NB4 (cell line): ENCODE measurements at regions not wholly inside any gene's neighbourhood (a gene's known extent, or its start where the extent isn't known, plus 50 kb on each side); places are given as distances from the start of the nearest gene placed in this dataset.

Experiments used
- CTCF ChIP-seq: IDR thresholded peaks from one replicate; pipeline ENCODE4 v1.5.1; 2012; ENCODE audit warnings: low read depth, low read length
- MAX ChIP-seq: IDR thresholded peaks from 2 replicates; pipeline ENCODE4 v1.6.1; 2011; ENCODE audit warnings: low read depth, low read length
- POLR2A ChIP-seq: IDR thresholded peaks from 2 replicates; pipeline ENCODE4 v1.6.1; 2011; ENCODE audit warnings: mild to moderate bottlenecking; ENCODE audit not compliant: insufficient read length; ENCODE audit errors: extremely low read depth

GRCh38 chr3:192080336-192080735 is 619.4 kb downstream of the PYDC2 start:
- TF ChIP-seq CTCF = no peak
- no peak for TF ChIP-seq MAX
- TF ChIP-seq POLR2A = no peak
